Brain microvascular endothelial cell (primary cell): ENCODE measurements at regions not wholly inside any gene's neighbourhood (a gene's known extent, or its start where the extent isn't known, plus 50 kb on each side); places are given as distances from the start of the nearest gene placed in this dataset.

Experiments
- DNase-seq: peaks from one replicate; pipeline ENCODE4 v3.0.0-alpha.2; 2020
- H3K27ac ChIP-seq: fragments of 250-450 bp; sonication (Bioruptor Pico); 2 replicates; pipeline ENCODE4 v1.5.1; 2020; ENCODE audit warnings: mild to moderate bottlenecking, moderate library complexity
- H3K27me3 ChIP-seq: fragments of 250-450 bp; sonication (Bioruptor Pico); replicated peaks from 2 replicates; pipeline ENCODE4 v1.5.1; 2020; ENCODE audit warnings: mild to moderate bottlenecking
- H3K36me3 ChIP-seq: fragments of 250-450 bp; sonication (Bioruptor Pico); replicated peaks from 2 replicates; pipeline ENCODE4 v1.5.1; 2020; ENCODE audit warnings: mild to moderate bottlenecking
- H3K4me3 ChIP-seq: 2 replicates; pipeline ENCODE4 v1.5.1; 2011; ENCODE audit warnings: low read depth, mild to moderate bottlenecking, control low read depth, low read length, moderate library complexity
- in situ Hi-C: cut with HindIII; loops from 2 replicates; pipeline ENCODE4 v1.10.0; 2017; ENCODE audit warnings: low sequenced_read_pairs, low pct_ligation_motif_present
- TF ChIP-seq, protein P1 (sequence below): IDR thresholded peaks from 2 replicates; pipeline ENCODE4 v1.5.1; 2011; ENCODE audit warnings: low read depth, mild to moderate bottlenecking, moderate library complexity, low read length, control low read depth, inconsistent platforms; ENCODE audit errors: missing control alignments

- Histone ChIP-seq H3K36me3 (no peaks in the 10 kb centered on the region), H3K4me3 (no peak overlapping the region), H3K27me3 (no peaks in the 10 kb centered on the region), H3K27ac (no peak overlapping the region)
- peak; percentile 78 for DNase-seq
- in situ Hi-C loops, result loop anchor here (25.0 kb wide), 1 partner anchor 558 kb away; no protein-coding TSS in a partner anchor
- TF ChIP-seq, protein P1, sequence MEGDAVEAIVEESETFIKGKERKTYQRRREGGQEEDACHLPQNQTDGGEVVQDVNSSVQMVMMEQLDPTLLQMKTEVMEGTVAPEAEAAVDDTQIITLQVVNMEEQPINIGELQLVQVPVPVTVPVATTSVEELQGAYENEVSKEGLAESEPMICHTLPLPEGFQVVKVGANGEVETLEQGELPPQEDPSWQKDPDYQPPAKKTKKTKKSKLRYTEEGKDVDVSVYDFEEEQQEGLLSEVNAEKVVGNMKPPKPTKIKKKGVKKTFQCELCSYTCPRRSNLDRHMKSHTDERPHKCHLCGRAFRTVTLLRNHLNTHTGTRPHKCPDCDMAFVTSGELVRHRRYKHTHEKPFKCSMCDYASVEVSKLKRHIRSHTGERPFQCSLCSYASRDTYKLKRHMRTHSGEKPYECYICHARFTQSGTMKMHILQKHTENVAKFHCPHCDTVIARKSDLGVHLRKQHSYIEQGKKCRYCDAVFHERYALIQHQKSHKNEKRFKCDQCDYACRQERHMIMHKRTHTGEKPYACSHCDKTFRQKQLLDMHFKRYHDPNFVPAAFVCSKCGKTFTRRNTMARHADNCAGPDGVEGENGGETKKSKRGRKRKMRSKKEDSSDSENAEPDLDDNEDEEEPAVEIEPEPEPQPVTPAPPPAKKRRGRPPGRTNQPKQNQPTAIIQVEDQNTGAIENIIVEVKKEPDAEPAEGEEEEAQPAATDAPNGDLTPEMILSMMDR, result no peak
Observed at GRCh38 chr3:153029350-153029749, 132.7 kb upstream of the RAP2B start.

GRCh38 chr3:153032891-153033290, 129.1 kb upstream of the RAP2B start:
- Histone ChIP-seq H3K36me3 (no peaks in the 10 kb centered on the region), H3K4me3 (no peak overlapping the region), H3K27ac (no peak overlapping the region), H3K27me3 (no peaks in the 10 kb centered on the region)
- in situ Hi-C loops, result loop anchor here (25.0 kb wide), 1 partner anchor 554 kb away; no protein-coding TSS in a partner anchor
- no peak for DNase-seq
- TF ChIP-seq, protein P1, result no peak

DNA sequence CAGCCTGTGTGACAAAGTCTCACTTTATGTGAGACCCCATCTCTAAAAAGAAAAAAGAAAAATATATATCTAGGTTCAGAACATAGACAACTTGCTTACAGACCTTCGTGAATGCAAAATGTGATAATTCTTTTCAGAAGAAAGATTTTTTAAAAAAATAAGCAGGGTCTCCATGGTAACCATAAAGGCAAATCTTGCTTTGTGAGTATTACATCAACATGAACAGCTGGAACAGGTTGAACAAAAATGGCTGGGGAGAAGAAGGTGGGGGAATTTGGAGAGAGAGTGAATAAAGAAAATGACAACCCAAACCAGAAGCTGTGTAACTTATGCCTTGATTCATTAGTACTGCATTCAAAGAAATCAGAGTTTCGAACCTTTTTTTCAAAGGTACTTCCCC, 125.2 kb upstream of the RAP2B start:
- in situ Hi-C loops, result loop anchor here (25.0 kb wide), 1 partner anchor 550 kb away; no protein-coding TSS in a partner anchor
- H3K4me3 ChIP-seq, result no peak overlapping the region
- H3K27me3 ChIP-seq, result no peaks in the 10 kb centered on the region
- DNase-seq, result no peak
- no peaks in the 10 kb centered on the region for H3K36me3 ChIP-seq
- no peak overlapping the region for H3K27ac ChIP-seq
- TF ChIP-seq, protein P1, result no peak

GRCh38 chr3:153038367-153038766, 123.7 kb upstream of the RAP2B start:
- in situ Hi-C loops, result loop anchor here (25.0 kb wide), 1 partner anchor 549 kb away; no protein-coding TSS in a partner anchor
- no peak overlapping the region for H3K27ac ChIP-seq
- TF ChIP-seq, protein P1, result no peak
- no peaks in the 10 kb centered on the region for H3K27me3 ChIP-seq
- no peak for DNase-seq
- H3K36me3 ChIP-seq, result no peaks in the 10 kb centered on the region
- no peak overlapping the region for H3K4me3 ChIP-seq

GRCh38 chr3:153038779-153039178, 123.2 kb upstream of the RAP2B start:
- in situ Hi-C loops, result loop anchor here (25.0 kb wide), 1 partner anchor 549 kb away; no protein-coding TSS in a partner anchor
- no peaks in the 10 kb centered on the region for H3K27me3 ChIP-seq
- H3K27ac ChIP-seq, result no peak overlapping the region
- TF ChIP-seq, protein P1, result no peak
- DNase-seq, result no peak
- no peaks in the 10 kb centered on the region for H3K36me3 ChIP-seq
- H3K4me3 ChIP-seq, result no peak overlapping the region

- no peak overlapping the region for H3K27ac ChIP-seq
Observed at GRCh38 chr3:153041181-153041580, 120.8 kb upstream of the RAP2B start.

More at GRCh38 chr3:153041181-153041580, 120.8 kb upstream of the RAP2B start:
- Histone ChIP-seq H3K36me3 (no peaks in the 10 kb centered on the region), H3K4me3 (no peak overlapping the region), H3K27me3 (no peaks in the 10 kb centered on the region)
- DNase-seq, result no peak
- TF ChIP-seq, protein P1, result no peak
- in situ Hi-C loops, result loop anchor here (25.0 kb wide), 1 partner anchor 546 kb away; no protein-coding TSS in a partner anchor
